ENCODE measurements at regions not wholly inside any gene's neighbourhood (a gene's known extent, or its start where the extent isn't known, plus 50 kb on each side); places are given as distances from the start of the nearest gene placed in this dataset.

DNA sequence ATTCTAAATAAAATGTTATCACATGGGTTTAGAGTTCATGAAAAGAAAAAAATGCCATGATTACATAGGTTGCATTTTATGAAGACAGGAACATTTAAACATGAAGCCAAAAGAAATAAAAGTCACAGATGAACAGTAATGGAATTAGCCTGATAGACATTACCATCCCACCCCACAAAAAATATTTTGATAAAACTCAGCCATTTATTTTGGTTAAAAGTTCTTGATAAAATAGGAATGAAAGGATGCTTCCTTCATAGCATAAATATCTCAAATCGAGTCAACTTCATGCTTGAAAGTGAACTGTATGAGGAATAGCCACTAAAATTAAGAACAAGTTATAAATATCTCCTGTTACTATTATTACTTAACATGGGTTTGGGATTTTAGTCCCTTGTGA, 101.9 kb upstream of the TMC3 start:
- intact Hi-C loops (cut with micrococcal nuclease; ENCODE audit: unreplicated experiment) (no loop called here), in situ Hi-C loops (cut with HindIII; ENCODE audit: low pct_unique_long_range_greater_than_20kb, low sequenced_read_pairs) (no loop called here)
- no peaks in the 10 kb centered on the region for H3K9me3 ChIP-seq (ENCODE audit: control insufficient read depth, insufficient read depth, low read depth, low read length)
- ChIA-PET POLR2A (no interaction called here), CTCF (no interaction called here)
- TF ChIP-seq, protein P1, sequence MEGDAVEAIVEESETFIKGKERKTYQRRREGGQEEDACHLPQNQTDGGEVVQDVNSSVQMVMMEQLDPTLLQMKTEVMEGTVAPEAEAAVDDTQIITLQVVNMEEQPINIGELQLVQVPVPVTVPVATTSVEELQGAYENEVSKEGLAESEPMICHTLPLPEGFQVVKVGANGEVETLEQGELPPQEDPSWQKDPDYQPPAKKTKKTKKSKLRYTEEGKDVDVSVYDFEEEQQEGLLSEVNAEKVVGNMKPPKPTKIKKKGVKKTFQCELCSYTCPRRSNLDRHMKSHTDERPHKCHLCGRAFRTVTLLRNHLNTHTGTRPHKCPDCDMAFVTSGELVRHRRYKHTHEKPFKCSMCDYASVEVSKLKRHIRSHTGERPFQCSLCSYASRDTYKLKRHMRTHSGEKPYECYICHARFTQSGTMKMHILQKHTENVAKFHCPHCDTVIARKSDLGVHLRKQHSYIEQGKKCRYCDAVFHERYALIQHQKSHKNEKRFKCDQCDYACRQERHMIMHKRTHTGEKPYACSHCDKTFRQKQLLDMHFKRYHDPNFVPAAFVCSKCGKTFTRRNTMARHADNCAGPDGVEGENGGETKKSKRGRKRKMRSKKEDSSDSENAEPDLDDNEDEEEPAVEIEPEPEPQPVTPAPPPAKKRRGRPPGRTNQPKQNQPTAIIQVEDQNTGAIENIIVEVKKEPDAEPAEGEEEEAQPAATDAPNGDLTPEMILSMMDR (IDR thresholded peaks at IDR 0.05), result no peak
- no peak for TF ChIP-seq SIN3A (IDR thresholded peaks at IDR 0.05; ENCODE audit: borderline replicate concordance, insufficient read depth, low read depth, low read length)
- no peak for TF ChIP-seq TCF7L2 (IDR thresholded peaks at IDR 0.05; ENCODE audit: low read depth, low read length)
- TF ChIP-seq, protein P2, sequence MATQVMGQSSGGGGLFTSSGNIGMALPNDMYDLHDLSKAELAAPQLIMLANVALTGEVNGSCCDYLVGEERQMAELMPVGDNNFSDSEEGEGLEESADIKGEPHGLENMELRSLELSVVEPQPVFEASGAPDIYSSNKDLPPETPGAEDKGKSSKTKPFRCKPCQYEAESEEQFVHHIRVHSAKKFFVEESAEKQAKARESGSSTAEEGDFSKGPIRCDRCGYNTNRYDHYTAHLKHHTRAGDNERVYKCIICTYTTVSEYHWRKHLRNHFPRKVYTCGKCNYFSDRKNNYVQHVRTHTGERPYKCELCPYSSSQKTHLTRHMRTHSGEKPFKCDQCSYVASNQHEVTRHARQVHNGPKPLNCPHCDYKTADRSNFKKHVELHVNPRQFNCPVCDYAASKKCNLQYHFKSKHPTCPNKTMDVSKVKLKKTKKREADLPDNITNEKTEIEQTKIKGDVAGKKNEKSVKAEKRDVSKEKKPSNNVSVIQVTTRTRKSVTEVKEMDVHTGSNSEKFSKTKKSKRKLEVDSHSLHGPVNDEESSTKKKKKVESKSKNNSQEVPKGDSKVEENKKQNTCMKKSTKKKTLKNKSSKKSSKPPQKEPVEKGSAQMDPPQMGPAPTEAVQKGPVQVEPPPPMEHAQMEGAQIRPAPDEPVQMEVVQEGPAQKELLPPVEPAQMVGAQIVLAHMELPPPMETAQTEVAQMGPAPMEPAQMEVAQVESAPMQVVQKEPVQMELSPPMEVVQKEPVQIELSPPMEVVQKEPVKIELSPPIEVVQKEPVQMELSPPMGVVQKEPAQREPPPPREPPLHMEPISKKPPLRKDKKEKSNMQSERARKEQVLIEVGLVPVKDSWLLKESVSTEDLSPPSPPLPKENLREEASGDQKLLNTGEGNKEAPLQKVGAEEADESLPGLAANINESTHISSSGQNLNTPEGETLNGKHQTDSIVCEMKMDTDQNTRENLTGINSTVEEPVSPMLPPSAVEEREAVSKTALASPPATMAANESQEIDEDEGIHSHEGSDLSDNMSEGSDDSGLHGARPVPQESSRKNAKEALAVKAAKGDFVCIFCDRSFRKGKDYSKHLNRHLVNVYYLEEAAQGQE (IDR thresholded peaks at IDR 0.05; ENCODE audit: insufficient read depth in 1 of 2, low read depth in 2 of 2, low read length in 1 of 2), result no peak
- no peak for TF ChIP-seq POLR2AphosphoS5 (IDR thresholded peaks at IDR 0.05; ENCODE audit: low read depth, low read length)
- no peaks in the 10 kb centered on the region; the same call in 1 of the 2 replicates for H3K27me3 ChIP-seq (ENCODE audit: control insufficient read depth, insufficient read depth, low read length)
- no peaks in the 10 kb centered on the region for H3K4me1 ChIP-seq (ENCODE audit: control insufficient read depth, insufficient read depth, low read length)
- no peak for DNase-seq (ENCODE audit: low read depth, low spot score)
- no peak for ATAC-seq
- H3K4me3 ChIP-seq (ENCODE audit: low read depth in 2 of 2, low read length in 2 of 2), result no peak overlapping the region
- BruUV-seq (replicated peaks), result no TSS peak
- H3K36me3 ChIP-seq (ENCODE audit: control insufficient read depth, insufficient read depth, low read length), result no peaks in the 10 kb centered on the region
- no peak overlapping the region for H3K27ac ChIP-seq (ENCODE audit: low read length)

DNA sequence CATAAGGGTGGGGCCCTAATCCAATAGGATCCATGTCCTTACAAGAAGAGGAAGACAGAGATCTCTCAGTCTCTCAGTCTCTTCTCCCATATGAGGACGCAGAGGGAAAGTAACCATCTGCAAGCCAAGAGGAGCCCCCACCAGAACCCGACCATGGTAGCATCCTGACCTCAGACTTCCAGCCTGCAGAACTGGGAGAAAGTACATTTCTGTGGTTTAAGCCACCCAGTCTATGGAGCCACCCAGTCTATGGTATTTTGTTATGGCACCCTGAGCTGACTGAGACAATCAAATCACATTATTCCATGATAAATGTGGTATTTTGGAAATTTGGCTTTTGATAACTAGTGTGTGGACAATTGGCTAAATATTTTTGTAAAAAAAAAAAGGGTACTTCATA, 101.5 kb upstream of the TMC3 start:
- CTCF ChIA-PET, result no interaction called here
- no peaks in the 10 kb centered on the region for H3K4me1 ChIP-seq (ENCODE audit: control insufficient read depth, insufficient read depth, low read length)
- POLR2A ChIA-PET, result no interaction called here
- in situ Hi-C loops (cut with HindIII; ENCODE audit: low pct_unique_long_range_greater_than_20kb, low sequenced_read_pairs), result no loop called here
- no peak overlapping the region for H3K4me3 ChIP-seq (ENCODE audit: low read depth in 2 of 2, low read length in 2 of 2)
- DNase-seq (ENCODE audit: low read depth, low spot score) (no peak), ATAC-seq (no peak)
- H3K27me3 ChIP-seq (ENCODE audit: control insufficient read depth, insufficient read depth, low read length), result no peaks in the 10 kb centered on the region; the same call in 1 of the 2 replicates
- H3K9me3 ChIP-seq (ENCODE audit: control insufficient read depth, insufficient read depth, low read depth, low read length), result no peaks in the 10 kb centered on the region
- no peak overlapping the region for H3K27ac ChIP-seq (ENCODE audit: low read length)
- BruUV-seq (replicated peaks), result no TSS peak
- TF ChIP-seq, protein P2 (IDR thresholded peaks at IDR 0.05; ENCODE audit: insufficient read depth in 1 of 2, low read depth in 2 of 2, low read length in 1 of 2), result no peak
- no peak for TF ChIP-seq POLR2AphosphoS5 (IDR thresholded peaks at IDR 0.05; ENCODE audit: low read depth, low read length)
- TF ChIP-seq SIN3A (IDR thresholded peaks at IDR 0.05; ENCODE audit: borderline replicate concordance, insufficient read depth, low read depth, low read length), result no peak
- no peak for TF ChIP-seq TCF7L2 (IDR thresholded peaks at IDR 0.05; ENCODE audit: low read depth, low read length)
- TF ChIP-seq, protein P1 (IDR thresholded peaks at IDR 0.05), result no peak
- no peaks in the 10 kb centered on the region for H3K36me3 ChIP-seq (ENCODE audit: control insufficient read depth, insufficient read depth, low read length)
- intact Hi-C loops (cut with micrococcal nuclease; ENCODE audit: unreplicated experiment), result no loop called here
